Caki2 (cell line): ENCODE measurements at regions not wholly inside any gene's neighbourhood (a gene's known extent, or its start where the extent isn't known, plus 50 kb on each side); places are given as distances from the start of the nearest gene placed in this dataset.
A peak's percentile ranks its signal among the peaks of the same experiment; 100 is the strongest.

ENCODE experiments used
- DNase-seq: peaks from one replicate; pipeline ENCODE4 v3.0.0-alpha.2; 2015; ENCODE audit warnings: low read depth
- in situ Hi-C: cut with HindIII; loops from 2 replicates; pipeline ENCODE4 v1.10.0; 2016; ENCODE audit warnings: low sequenced_read_pairs, low pct_unique_long_range_greater_than_20kb, mixed read lengths

DNA sequence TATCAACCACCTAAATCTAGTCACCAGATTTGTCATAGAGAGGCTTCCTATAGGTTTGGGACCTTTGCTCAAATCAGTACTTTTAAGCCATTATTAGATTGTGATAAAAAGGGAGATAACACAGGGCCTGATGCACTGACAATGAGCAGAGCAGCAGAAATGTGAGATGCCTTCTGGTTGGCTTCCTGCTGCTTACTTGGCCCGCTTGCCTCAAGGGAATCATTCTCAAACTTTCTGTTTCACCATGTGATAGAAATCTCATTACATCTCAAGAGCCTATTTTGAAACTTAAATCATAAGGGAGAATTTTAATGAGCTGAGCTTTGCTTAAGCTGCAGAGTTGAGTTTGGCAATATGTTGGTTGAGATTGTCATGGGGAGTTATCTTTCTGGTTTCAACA is 606.0 kb downstream of the DHX35 start:
- in situ Hi-C loops = no loop called here
- DNase-seq = no peak

DNA sequence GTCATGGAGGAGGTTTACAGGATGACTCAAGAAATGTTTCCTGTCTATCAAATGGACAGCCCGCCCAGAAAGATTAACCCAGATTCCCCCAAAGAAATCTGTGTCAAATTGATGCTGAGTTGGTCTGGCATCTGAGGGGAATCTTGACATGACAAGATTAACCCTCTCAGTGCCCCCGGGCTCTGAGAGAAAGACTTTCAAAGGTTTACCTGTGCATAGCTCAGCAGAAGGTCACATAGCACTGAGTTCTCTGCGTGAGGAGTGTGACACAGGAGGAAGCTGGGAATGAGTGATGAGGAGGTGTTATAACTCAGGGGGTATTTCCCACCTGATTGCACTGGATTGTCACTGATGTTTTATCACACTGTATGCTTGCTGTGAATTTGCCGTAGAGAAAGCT is 601.2 kb downstream of the DHX35 start:
- DNase-seq = no peak
- in situ Hi-C loops = no loop called here

DNA sequence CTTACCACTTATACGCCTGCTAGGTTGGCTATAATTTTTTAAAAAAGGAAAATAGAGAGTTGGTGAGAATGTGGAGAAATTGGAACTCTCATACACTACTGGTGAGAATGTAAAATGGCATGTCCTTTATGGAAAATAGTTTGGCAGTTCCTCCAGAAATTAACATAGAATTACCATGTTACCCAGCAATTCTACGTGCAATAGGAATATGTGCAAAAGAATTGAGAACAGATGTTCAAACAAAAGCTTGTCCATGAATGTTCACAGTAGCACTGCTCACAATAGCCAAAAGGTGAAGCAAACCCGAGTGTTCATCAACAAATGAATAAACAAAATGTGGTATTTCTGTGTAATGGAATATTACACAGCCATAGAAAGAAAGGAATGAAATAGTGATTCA is 592.2 kb downstream of the DHX35 start:
- in situ Hi-C loops = no loop called here
- DNase-seq = no peak

- in situ Hi-C loops = no loop called here
- DNase-seq = no peak
Observed at GRCh38 chr20:39553120-39553519, 591.0 kb downstream of the DHX35 start.

DNA sequence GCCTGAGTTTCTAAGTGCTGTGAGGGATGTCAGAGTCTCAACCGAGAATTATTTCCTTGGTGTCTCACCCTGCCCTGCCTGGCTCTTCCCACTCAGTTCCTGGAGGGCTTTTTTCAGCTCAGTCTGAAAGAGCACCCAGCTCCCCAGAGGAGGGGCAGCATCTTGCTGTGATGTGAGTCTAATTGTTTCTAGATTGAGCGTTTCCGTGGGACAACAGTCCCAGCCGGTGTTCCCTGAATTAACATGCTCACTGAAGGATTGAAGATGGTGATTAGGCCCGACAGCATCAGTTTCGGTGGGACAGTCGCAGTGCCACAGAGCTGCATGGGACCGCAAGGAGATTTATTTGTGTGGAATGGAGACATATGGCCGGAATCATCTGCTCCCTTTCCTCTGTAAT is 587.6 kb downstream of the DHX35 start:
- DNase-seq = no peak
- in situ Hi-C loops = no loop called here

- no peak for DNase-seq
- in situ Hi-C loops = no loop called here
Observed at GRCh38 chr20:39547546-39548408, 585.6 kb downstream of the DHX35 start.

GRCh38 chr20:39541136-39541803 is 579.1 kb downstream of the DHX35 start:
- no peak for DNase-seq
- in situ Hi-C loops = no loop called here

GRCh38 chr20:39538317-39538716 is 576.2 kb downstream of the DHX35 start:
- DNase-seq = no peak
- in situ Hi-C loops = no loop called here

- in situ Hi-C loops = no loop called here
- no peak for DNase-seq
Observed at GRCh38 chr20:39535301-39535700, 573.2 kb downstream of the DHX35 start.

- in situ Hi-C loops = no loop called here
- DNase-seq = no peak
Observed at GRCh38 chr20:39534846-39535245, 572.7 kb downstream of the DHX35 start.

GRCh38 chr20:39533858-39534257 is 571.7 kb downstream of the DHX35 start:
- in situ Hi-C loops = no loop called here
- no peak for DNase-seq

- no peak for DNase-seq
- in situ Hi-C loops = no loop called here
Observed at GRCh38 chr20:39532205-39532604, 570.1 kb downstream of the DHX35 start.

DNA sequence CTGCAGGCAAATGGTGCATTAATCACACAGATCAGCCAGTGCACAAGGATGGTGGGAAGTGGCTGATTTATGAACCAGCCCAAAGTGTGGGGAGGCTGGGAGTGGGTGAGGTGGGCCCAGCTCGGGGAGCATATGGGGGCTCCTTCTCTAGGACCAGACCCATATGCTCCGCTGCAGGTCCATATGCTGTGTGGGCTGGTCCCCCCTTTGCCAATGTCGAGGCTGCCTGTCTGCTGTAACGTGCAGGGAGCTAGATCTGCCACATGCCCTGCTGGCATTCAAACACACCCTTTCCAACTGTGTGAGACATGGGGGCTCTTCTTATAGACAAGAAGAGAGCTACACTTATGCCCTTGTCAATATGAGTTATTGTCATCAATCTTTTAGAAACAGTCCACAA is 566.3 kb downstream of the DHX35 start:
- DNase-seq = no peak
- in situ Hi-C loops = no loop called here

GRCh38 chr20:39524371-39524911 is 562.3 kb downstream of the DHX35 start:
- peak; percentile 8 for DNase-seq
- in situ Hi-C loops = no loop called here

DNA sequence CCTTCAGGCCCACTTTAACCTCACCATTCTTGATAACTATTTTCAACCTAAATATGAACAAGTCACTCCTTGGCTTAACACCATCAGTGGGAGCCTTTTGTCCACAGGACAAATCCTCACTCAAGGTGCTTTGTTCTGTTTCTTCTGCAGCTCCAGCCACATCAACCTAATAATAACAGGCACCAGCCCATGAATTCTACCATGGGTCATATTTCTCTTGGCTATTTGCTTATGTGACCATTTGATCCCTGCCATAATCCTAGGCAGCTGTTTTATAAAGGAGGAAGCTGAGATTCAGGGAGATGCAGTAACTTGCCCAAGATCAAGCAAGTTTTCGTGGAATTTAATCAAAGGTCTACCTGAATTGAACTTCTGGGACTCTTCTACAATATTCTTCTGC is 561.3 kb downstream of the DHX35 start:
- in situ Hi-C loops = no loop called here
- DNase-seq = no peak

- in situ Hi-C loops = no loop called here
- no peak for DNase-seq
Observed at GRCh38 chr20:39518654-39519053, 556.5 kb downstream of the DHX35 start.

DNA sequence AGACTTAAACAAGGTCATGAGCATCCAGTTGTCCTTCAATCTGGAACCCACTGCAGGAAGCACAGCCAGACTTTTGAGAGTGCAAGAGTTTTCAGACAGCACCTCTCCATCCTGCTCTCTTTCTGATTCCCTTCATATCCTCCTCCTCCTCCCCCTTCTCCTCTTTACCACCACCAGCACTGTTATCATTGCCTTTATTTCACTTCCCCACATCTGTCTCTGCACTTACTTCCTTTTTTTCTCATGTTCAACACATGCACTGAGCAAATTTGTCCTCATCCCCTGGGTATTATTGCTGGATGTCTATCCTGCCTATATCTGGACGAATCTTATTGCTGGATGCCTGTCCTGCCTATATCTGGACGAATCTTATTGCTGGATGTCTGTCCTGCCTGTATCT is 554.8 kb downstream of the DHX35 start:
- in situ Hi-C loops = no loop called here
- DNase-seq = no peak

DNA sequence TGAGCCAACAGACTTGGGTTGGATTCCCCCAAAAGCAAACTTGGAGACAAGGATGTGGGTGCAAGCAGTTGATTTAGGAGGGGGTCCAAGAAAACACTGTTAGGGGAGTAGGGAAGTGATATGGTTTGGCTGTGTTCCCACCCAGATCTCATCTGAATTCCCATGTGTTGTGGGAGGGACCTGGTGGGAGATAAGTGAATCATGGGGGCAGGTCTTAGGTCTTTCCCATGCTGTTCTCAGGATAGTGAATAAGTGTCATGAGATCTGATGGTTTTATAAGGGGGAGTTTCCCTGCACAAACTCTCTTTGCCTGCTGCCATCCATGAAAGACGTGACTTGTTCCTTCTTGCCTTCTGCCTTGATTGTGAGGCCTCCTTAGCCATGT is 542.6 kb downstream of the DHX35 start:
- DNase-seq = no peak
- in situ Hi-C loops = no loop called here

- DNase-seq = no peak
- in situ Hi-C loops = no loop called here
Observed at GRCh38 chr20:39503902-39504709, 542.0 kb downstream of the DHX35 start.
